ENCODE measurements at regions not wholly inside any gene's neighbourhood (a gene's known extent, or its start where the extent isn't known, plus 50 kb on each side); places are given as distances from the start of the nearest gene placed in this dataset.

DNA sequence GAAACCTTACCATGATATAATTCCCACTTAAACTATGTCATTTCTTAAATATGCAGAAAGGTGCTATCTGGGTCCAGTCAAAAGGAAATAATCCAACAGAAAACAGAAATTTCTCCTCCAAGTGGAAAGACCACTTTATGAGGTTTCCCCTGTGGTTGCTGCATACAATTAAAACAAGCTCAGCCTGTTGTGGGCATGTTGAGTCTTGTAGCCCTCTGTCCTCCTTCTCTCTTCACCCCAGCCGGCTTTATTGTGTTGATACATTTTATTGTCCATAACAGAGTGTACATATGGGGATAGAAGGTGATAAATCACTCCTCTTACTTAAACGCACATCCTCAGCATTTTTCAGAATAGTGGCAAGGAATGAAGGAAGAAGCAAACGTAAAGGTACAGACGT is 126.0 kb upstream of the MTNR1B start:
- intact Hi-C loops (cut with micrococcal nuclease): no loop called here
- no peaks in the 10 kb centered on the region for H4K20me1 ChIP-seq (ENCODE audit: low read length)
- no peaks in the 10 kb centered on the region for H3K9me2 ChIP-seq (replicated peaks; ENCODE audit: low read length)
- no peak for DNase-seq
- H3K4me3 ChIP-seq (ENCODE audit: low read length): no peak overlapping the region
- POLR2A ChIA-PET (ENCODE audit: unreplicated experiment): no interaction called here
- ATAC-seq: no peak
- no peak overlapping the region for H3K27ac ChIP-seq (ENCODE audit: low read length)
- no peaks in the 10 kb centered on the region for H3K9me3 ChIP-seq (ENCODE audit: low read length)
- no peaks in the 10 kb centered on the region for H3F3A ChIP-seq (ENCODE audit: low read length, unreplicated experiment)
- no peak overlapping the region for H2AFZ ChIP-seq (ENCODE audit: low read length)
- TF ChIP-seq EZH2phosphoT487 (IDR thresholded peaks at IDR 0.05; ENCODE audit: borderline replicate concordance, low read length): no peak
- TF ChIP-seq, protein P1, sequence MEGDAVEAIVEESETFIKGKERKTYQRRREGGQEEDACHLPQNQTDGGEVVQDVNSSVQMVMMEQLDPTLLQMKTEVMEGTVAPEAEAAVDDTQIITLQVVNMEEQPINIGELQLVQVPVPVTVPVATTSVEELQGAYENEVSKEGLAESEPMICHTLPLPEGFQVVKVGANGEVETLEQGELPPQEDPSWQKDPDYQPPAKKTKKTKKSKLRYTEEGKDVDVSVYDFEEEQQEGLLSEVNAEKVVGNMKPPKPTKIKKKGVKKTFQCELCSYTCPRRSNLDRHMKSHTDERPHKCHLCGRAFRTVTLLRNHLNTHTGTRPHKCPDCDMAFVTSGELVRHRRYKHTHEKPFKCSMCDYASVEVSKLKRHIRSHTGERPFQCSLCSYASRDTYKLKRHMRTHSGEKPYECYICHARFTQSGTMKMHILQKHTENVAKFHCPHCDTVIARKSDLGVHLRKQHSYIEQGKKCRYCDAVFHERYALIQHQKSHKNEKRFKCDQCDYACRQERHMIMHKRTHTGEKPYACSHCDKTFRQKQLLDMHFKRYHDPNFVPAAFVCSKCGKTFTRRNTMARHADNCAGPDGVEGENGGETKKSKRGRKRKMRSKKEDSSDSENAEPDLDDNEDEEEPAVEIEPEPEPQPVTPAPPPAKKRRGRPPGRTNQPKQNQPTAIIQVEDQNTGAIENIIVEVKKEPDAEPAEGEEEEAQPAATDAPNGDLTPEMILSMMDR (conservative IDR thresholded peaks at IDR 0.05; ENCODE audit: low read depth, low read length): no peak
- TF ChIP-seq EZH2 (IDR thresholded peaks at IDR 0.05; ENCODE audit: low read length, unreplicated experiment): no peak
- no peaks in the 10 kb centered on the region for H3K36me3 ChIP-seq (ENCODE audit: low read depth, low read length)
- no peak overlapping the region for H3K4me2 ChIP-seq (ENCODE audit: low read length)
- no TSS peak for BruUV-seq (replicated peaks)
- peaks cover 17% of the 10 kb centered on the region; the same call in 1 of the 2 replicates for H3K27me3 ChIP-seq (ENCODE audit: low read length)
- H3K79me2 ChIP-seq (ENCODE audit: low read length): no peaks in the 10 kb centered on the region
- H3K9ac ChIP-seq (ENCODE audit: low read length): no peak overlapping the region
- CTCF ChIA-PET: no interaction called here
- no peaks in the 10 kb centered on the region for H3K4me1 ChIP-seq (ENCODE audit: insufficient read depth, low read length)

DNA sequence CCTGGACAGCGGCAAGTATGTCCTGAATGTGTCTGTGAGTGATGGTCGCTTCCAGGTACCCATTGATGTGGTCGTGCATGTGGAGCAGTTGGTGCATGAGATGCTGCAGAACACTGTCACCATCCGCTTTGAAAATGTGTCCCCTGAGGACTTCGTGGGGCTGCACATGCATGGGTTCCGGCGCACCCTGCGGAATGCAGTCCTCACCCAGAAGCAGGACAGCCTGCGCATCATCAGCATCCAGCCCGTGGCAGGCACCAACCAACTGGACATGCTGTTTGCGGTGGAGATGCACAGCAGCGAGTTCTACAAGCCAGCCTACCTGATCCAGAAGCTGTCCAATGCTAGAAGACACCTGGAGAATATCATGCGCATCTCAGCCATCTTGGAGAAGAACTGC is 125.3 kb upstream of the MTNR1B start:
- Histone ChIP-seq H4K20me1 (ENCODE audit: low read length) (no peaks in the 10 kb centered on the region), H3K9me2 (replicated peaks; ENCODE audit: low read length) (no peaks in the 10 kb centered on the region), H3K36me3 (ENCODE audit: low read depth, low read length) (no peaks in the 10 kb centered on the region), H3K4me3 (ENCODE audit: low read length) (no peak overlapping the region), H3K9ac (ENCODE audit: low read length) (no peak overlapping the region), H3K27ac (ENCODE audit: low read length) (no peak overlapping the region), H3K4me2 (ENCODE audit: low read length) (no peak overlapping the region), H3K79me2 (ENCODE audit: low read length) (no peaks in the 10 kb centered on the region), H2AFZ (ENCODE audit: low read length) (no peak overlapping the region), H3K27me3 (ENCODE audit: low read length) (peaks cover 17% of the 10 kb centered on the region; the same call in 1 of the 2 replicates), H3K9me3 (ENCODE audit: low read length) (no peaks in the 10 kb centered on the region), H3K4me1 (ENCODE audit: insufficient read depth, low read length) (no peaks in the 10 kb centered on the region), H3F3A (ENCODE audit: low read length, unreplicated experiment) (no peaks in the 10 kb centered on the region)
- DNase-seq: no peak
- no peak for ATAC-seq
- TF ChIP-seq EZH2 (IDR thresholded peaks at IDR 0.05; ENCODE audit: low read length, unreplicated experiment): no peak
- TF ChIP-seq EZH2phosphoT487 (IDR thresholded peaks at IDR 0.05; ENCODE audit: borderline replicate concordance, low read length): no peak
- TF ChIP-seq, protein P1 (conservative IDR thresholded peaks at IDR 0.05; ENCODE audit: low read depth, low read length): no peak
- intact Hi-C loops (cut with micrococcal nuclease): no loop called here
- BruUV-seq (replicated peaks): no TSS peak
- ChIA-PET CTCF (no interaction called here), POLR2A (ENCODE audit: unreplicated experiment) (no interaction called here)

DNA sequence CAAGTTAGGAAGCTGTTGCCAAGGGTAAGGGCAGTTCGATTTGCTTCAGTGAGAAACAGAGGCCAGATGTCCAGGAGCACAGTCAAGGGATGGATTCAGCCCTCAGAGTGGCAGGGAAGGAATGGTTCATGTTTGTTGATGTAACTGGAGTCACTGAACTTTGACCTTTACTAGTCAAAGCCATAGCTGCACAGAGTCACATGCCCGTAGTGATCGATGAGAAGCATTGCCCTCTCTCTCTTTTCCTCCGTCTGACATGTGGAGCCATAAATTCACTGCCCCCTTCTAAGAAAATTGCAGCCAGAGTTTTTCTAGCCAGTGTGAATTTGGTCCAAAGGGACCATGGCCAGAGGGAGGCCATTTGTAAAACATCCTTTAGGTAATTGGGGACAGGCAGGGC is 124.1 kb upstream of the MTNR1B start:
- no peak for DNase-seq
- ATAC-seq: no peak
- Histone ChIP-seq H3K9me2 (replicated peaks; ENCODE audit: low read length) (no peaks in the 10 kb centered on the region), H3K9me3 (ENCODE audit: low read length) (no peaks in the 10 kb centered on the region), H4K20me1 (ENCODE audit: low read length) (no peaks in the 10 kb centered on the region), H3F3A (ENCODE audit: low read length, unreplicated experiment) (no peaks in the 10 kb centered on the region), H3K4me3 (ENCODE audit: low read length) (no peak overlapping the region), H3K4me1 (ENCODE audit: insufficient read depth, low read length) (no peaks in the 10 kb centered on the region), H2AFZ (ENCODE audit: low read length) (no peak overlapping the region), H3K36me3 (ENCODE audit: low read depth, low read length) (no peaks in the 10 kb centered on the region), H3K9ac (ENCODE audit: low read length) (no peak overlapping the region), H3K4me2 (ENCODE audit: low read length) (no peak overlapping the region), H3K27me3 (ENCODE audit: low read length) (peaks cover 18% of the 10 kb centered on the region; the same call in 1 of the 2 replicates), H3K27ac (ENCODE audit: low read length) (no peak overlapping the region), H3K79me2 (ENCODE audit: low read length) (no peaks in the 10 kb centered on the region)
- intact Hi-C loops (cut with micrococcal nuclease): no loop called here
- CTCF ChIA-PET: no interaction called here
- TF ChIP-seq EZH2 (IDR thresholded peaks at IDR 0.05; ENCODE audit: low read length, unreplicated experiment) (no peak), EZH2phosphoT487 (IDR thresholded peaks at IDR 0.05; ENCODE audit: borderline replicate concordance, low read length) (no peak)
- TF ChIP-seq, protein P1 (conservative IDR thresholded peaks at IDR 0.05; ENCODE audit: low read depth, low read length): no peak
- POLR2A ChIA-PET (ENCODE audit: unreplicated experiment): no interaction called here
- no TSS peak for BruUV-seq (replicated peaks)
